PFSK-1 (cell line): ENCODE measurements at regions not wholly inside any gene's neighbourhood (a gene's known extent, or its start where the extent isn't known, plus 50 kb on each side); places are given as distances from the start of the nearest gene placed in this dataset.

Source experiments
- FOXP2 ChIP-seq: optimal IDR thresholded peaks from 2 replicates; pipeline ENCODE3; 2011; ENCODE audit warnings: borderline replicate concordance, control low read depth, inconsistent platforms; ENCODE audit not compliant: insufficient read depth; ENCODE audit errors: extremely low read length, extremely low read depth
- POLR2AphosphoS5 ChIP-seq: IDR thresholded peaks from 2 replicates; pipeline ENCODE4 v1.6.1; 2012; ENCODE audit warnings: low read depth, mild to moderate bottlenecking, control low read depth, low read length, moderate library complexity
- REST ChIP-seq, 2 experiments: IDR thresholded peaks; 2 replicates each; pipeline versions ENCODE4 v1.6.1 to v1.8.0; 2011 to 2012; ENCODE audit warnings: low read depth in 2 of 2, low read length in 2 of 2, control low read depth in 1 of 2, inconsistent platforms in 1 of 2, mild to moderate bottlenecking in 1 of 2, moderate library complexity in 1 of 2; ENCODE audit not compliant: insufficient read depth in 1 of 2
- SIN3A ChIP-seq: IDR thresholded peaks from 2 replicates; pipeline ENCODE4 v1.6.1; 2012; ENCODE audit warnings: mild to moderate bottlenecking, low read length, moderate library complexity, borderline replicate concordance; ENCODE audit not compliant: insufficient read depth
- TAF1 ChIP-seq: IDR thresholded peaks from 2 replicates; pipeline ENCODE4 v1.6.1; 2012; ENCODE audit warnings: low read length, control low read depth, borderline replicate concordance; ENCODE audit not compliant: insufficient read depth

- TF ChIP-seq FOXP2: no peak
- no peak for TF ChIP-seq POLR2AphosphoS5
- TF ChIP-seq TAF1: no peak
- TF ChIP-seq SIN3A: no peak
- no peak for TF ChIP-seq REST (IDR thresholded peaks at IDR 0.05; ENCODE audit: insufficient read depth in 1 of 2, low read depth in 2 of 2, low read length in 2 of 2)
Observed at GRCh38 chr14:43894534-43894933, 612.5 kb downstream of the FSCB start.

GRCh38 chr14:43887523-43887922, 619.6 kb downstream of the FSCB start:
- TF ChIP-seq REST (IDR thresholded peaks at IDR 0.05; ENCODE audit: insufficient read depth in 1 of 2, low read depth in 2 of 2, low read length in 2 of 2) (no peak), POLR2AphosphoS5 (no peak), SIN3A (no peak), FOXP2 (no peak), TAF1 (no peak)

GRCh38 chr14:43877351-43877960, 629.6 kb downstream of the FSCB start:
- TF ChIP-seq POLR2AphosphoS5 (no peak), SIN3A (no peak), FOXP2 (no peak), TAF1 (no peak), REST (IDR thresholded peaks at IDR 0.05; ENCODE audit: insufficient read depth in 1 of 2, low read depth in 2 of 2, low read length in 2 of 2) (no peak)

- TF ChIP-seq TAF1 (no peak), FOXP2 (no peak), POLR2AphosphoS5 (no peak), SIN3A (no peak), REST (IDR thresholded peaks at IDR 0.05; ENCODE audit: insufficient read depth in 1 of 2, low read depth in 2 of 2, low read length in 2 of 2) (no peak)
Observed at GRCh38 chr14:43872752-43873655, 634.1 kb downstream of the FSCB start.
